ENCODE measurements at regions not wholly inside any gene's neighbourhood (a gene's known extent, or its start where the extent isn't known, plus 50 kb on each side); places are given as distances from the start of the nearest gene placed in this dataset.

DNA sequence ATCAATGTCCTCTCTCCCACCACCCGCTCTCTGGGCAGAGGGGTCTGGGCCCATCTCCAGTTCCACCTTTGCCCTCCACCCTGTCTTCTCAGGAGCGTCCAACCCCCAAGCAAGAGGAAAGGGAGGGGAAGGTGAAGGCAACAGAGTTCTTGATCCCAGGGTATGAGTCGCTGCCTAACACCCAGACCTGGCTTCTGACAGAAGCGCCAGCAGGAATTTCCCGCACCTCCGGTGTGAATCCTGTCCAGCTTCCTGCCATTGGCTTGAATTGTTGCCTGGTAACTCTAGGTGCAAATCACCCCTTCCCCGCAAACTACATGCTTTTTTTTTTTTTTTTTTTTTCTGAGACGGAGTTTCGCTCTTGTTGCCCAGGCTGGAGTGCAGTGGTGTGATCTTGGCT, 84.2 kb upstream of the IER5L start:
- no peak overlapping the region for H3K27ac ChIP-seq (ENCODE audit: insufficient read depth, low read length)
- no peak for DNase-seq (ENCODE audit: low read depth in 2 of 2)
- no peaks in the 10 kb centered on the region for H4K20me1 ChIP-seq (ENCODE audit: control insufficient read depth, extremely low read depth, insufficient read depth, low read length)
- H3K9me3 ChIP-seq (ENCODE audit: control insufficient read depth, insufficient read depth, low read depth, low read length), result no peaks in the 10 kb centered on the region
- no peak overlapping the region for H2AFZ ChIP-seq (ENCODE audit: low read length)
- H3K4me1 ChIP-seq (ENCODE audit: control insufficient read depth, extremely low read depth, insufficient read depth, low read length), result peaks cover 4% of the 10 kb centered on the region
- TF ChIP-seq, protein P1, sequence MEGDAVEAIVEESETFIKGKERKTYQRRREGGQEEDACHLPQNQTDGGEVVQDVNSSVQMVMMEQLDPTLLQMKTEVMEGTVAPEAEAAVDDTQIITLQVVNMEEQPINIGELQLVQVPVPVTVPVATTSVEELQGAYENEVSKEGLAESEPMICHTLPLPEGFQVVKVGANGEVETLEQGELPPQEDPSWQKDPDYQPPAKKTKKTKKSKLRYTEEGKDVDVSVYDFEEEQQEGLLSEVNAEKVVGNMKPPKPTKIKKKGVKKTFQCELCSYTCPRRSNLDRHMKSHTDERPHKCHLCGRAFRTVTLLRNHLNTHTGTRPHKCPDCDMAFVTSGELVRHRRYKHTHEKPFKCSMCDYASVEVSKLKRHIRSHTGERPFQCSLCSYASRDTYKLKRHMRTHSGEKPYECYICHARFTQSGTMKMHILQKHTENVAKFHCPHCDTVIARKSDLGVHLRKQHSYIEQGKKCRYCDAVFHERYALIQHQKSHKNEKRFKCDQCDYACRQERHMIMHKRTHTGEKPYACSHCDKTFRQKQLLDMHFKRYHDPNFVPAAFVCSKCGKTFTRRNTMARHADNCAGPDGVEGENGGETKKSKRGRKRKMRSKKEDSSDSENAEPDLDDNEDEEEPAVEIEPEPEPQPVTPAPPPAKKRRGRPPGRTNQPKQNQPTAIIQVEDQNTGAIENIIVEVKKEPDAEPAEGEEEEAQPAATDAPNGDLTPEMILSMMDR (conservative IDR thresholded peaks at IDR 0.05 in 1 of 2, IDR thresholded peaks at IDR 0.05 in 1 of 2; ENCODE audit: low read depth in 1 of 2, low read length in 2 of 2), result no peak
- no peak for TF ChIP-seq EZH2 (IDR thresholded peaks at IDR 0.05; ENCODE audit: low read length, missing control alignments)
- peaks cover 14% of the 10 kb centered on the region for H3K27me3 ChIP-seq (ENCODE audit: control insufficient read depth, insufficient read depth, low read length)
- no peaks in the 10 kb centered on the region for H3K36me3 ChIP-seq (ENCODE audit: control insufficient read depth, insufficient read depth, low read length)
- no peaks in the 10 kb centered on the region for H3K79me2 ChIP-seq (ENCODE audit: control insufficient read depth, insufficient read depth, low read length)
- no peak overlapping the region for H3K4me2 ChIP-seq (ENCODE audit: extremely low read depth, insufficient read depth, low read length)
- H3K4me3 ChIP-seq (replicated peaks in 1 of 4; ENCODE audit: control extremely low read depth in 1 of 4, insufficient read depth in 1 of 4, low read depth in 3 of 4, low read length in 4 of 4), result no peak overlapping the region
- H3K9ac ChIP-seq (ENCODE audit: insufficient read depth, low read length), result no peak overlapping the region

DNA sequence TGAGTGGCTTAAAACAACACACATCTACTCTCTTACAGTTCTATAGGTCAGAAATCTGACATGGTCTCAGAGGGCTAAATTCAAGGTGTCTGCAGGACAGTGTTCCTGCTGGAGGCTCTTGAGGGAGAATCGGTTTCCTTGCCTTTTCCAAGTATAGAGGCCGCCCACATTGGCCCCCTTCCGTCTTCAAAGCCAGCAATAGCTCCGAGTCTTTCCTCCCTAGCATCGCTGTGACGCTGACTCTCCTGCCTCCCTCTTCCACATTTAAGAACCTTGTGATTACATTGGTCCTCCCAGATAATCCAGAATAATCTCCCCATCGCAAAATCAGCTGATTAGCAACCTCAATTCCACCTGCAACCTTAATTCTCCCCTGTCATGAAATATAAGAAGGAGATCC, 81.3 kb upstream of the IER5L start:
- DNase-seq (ENCODE audit: low read depth in 2 of 2), result no peak
- no peaks in the 10 kb centered on the region for H4K20me1 ChIP-seq (ENCODE audit: control insufficient read depth, extremely low read depth, insufficient read depth, low read length)
- TF ChIP-seq EZH2 (IDR thresholded peaks at IDR 0.05; ENCODE audit: low read length, missing control alignments), result no peak
- TF ChIP-seq, protein P1 (conservative IDR thresholded peaks at IDR 0.05 in 1 of 2, IDR thresholded peaks at IDR 0.05 in 1 of 2; ENCODE audit: low read depth in 1 of 2, low read length in 2 of 2), result no peak
- H2AFZ ChIP-seq (ENCODE audit: low read length), result no peak overlapping the region
- no peak overlapping the region for H3K27ac ChIP-seq (ENCODE audit: insufficient read depth, low read length)
- H3K9me3 ChIP-seq (ENCODE audit: control insufficient read depth, insufficient read depth, low read depth, low read length), result no peaks in the 10 kb centered on the region
- no peaks in the 10 kb centered on the region for H3K79me2 ChIP-seq (ENCODE audit: control insufficient read depth, insufficient read depth, low read length)
- peaks cover 9% of the 10 kb centered on the region for H3K27me3 ChIP-seq (ENCODE audit: control insufficient read depth, insufficient read depth, low read length)
- no peak overlapping the region for H3K4me3 ChIP-seq (replicated peaks in 1 of 4; ENCODE audit: control extremely low read depth in 1 of 4, insufficient read depth in 1 of 4, low read depth in 3 of 4, low read length in 4 of 4)
- no peak overlapping the region for H3K9ac ChIP-seq (ENCODE audit: insufficient read depth, low read length)
- no peak overlapping the region for H3K4me2 ChIP-seq (ENCODE audit: extremely low read depth, insufficient read depth, low read length)
- H3K36me3 ChIP-seq (ENCODE audit: control insufficient read depth, insufficient read depth, low read length), result no peaks in the 10 kb centered on the region
- peaks cover 4% of the 10 kb centered on the region for H3K4me1 ChIP-seq (ENCODE audit: control insufficient read depth, extremely low read depth, insufficient read depth, low read length)

DNA sequence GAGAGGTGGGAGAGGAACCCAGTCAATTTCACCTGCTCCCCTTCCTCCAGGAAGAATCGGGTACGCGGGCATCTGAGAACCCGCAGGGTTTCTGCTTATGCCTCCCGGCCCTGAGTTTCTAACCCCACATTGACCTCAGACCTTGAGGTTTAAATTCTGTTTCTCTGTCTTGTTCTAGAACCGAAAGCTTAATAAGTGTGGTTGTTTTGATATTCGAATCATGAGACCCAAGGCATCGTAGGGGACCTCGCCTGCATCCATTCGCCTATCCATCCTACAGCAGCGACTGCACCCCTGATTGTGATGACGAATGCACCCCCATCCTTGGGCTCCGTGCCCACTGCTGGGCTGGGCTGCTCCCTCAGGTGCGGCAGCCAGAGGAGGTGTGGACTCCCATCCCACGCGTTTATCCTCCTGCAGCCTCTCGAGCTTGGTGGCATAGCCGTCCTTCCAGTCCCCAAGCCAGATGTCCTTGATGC, 80.8 kb upstream of the IER5L start:
- Histone ChIP-seq H3K27ac (ENCODE audit: insufficient read depth, low read length) (no peak overlapping the region), H3K36me3 (ENCODE audit: control insufficient read depth, insufficient read depth, low read length) (no peaks in the 10 kb centered on the region), H4K20me1 (ENCODE audit: control insufficient read depth, extremely low read depth, insufficient read depth, low read length) (no peaks in the 10 kb centered on the region), H2AFZ (ENCODE audit: low read length) (no peak overlapping the region), H3K4me2 (ENCODE audit: extremely low read depth, insufficient read depth, low read length) (peak overlapping the region; percentile 72), H3K4me3 (replicated peaks in 1 of 4; ENCODE audit: control extremely low read depth in 1 of 4, insufficient read depth in 1 of 4, low read depth in 3 of 4, low read length in 4 of 4) (peak overlapping the region in 3 of 4 experiments; percentile 8 to 45 (median 44)), H3K9ac (ENCODE audit: insufficient read depth, low read length) (no peak overlapping the region), H3K79me2 (ENCODE audit: control insufficient read depth, insufficient read depth, low read length) (no peaks in the 10 kb centered on the region), H3K4me1 (ENCODE audit: control insufficient read depth, extremely low read depth, insufficient read depth, low read length) (peaks cover 4% of the 10 kb centered on the region), H3K27me3 (ENCODE audit: control insufficient read depth, insufficient read depth, low read length) (peaks cover 12% of the 10 kb centered on the region), H3K9me3 (ENCODE audit: control insufficient read depth, insufficient read depth, low read depth, low read length) (no peaks in the 10 kb centered on the region)
- TF ChIP-seq, protein P1 (conservative IDR thresholded peaks at IDR 0.05 in 1 of 2, IDR thresholded peaks at IDR 0.05 in 1 of 2; ENCODE audit: low read depth in 1 of 2, low read length in 2 of 2), result no peak
- TF ChIP-seq EZH2 (IDR thresholded peaks at IDR 0.05; ENCODE audit: low read length, missing control alignments), result no peak
- DNase-seq (ENCODE audit: low read depth in 2 of 2), result no peak

All from fibroblast of lung (primary cell).